ENCODE measurements at regions not wholly inside any gene's neighbourhood (a gene's known extent, or its start where the extent isn't known, plus 50 kb on each side); places are given as distances from the start of the nearest gene placed in this dataset.
"Not testable (repeated sequence)": the region's sequence is repeated elsewhere in the genome, so short reads cannot be mapped to it uniquely, and the experiment has no call there.

- TF ChIP-seq ARID4A (CRISPR knock-in tag; IDR thresholded peaks at IDR 0.05; ENCODE audit: borderline replicate concordance) (no peak), ZNF713 (CRISPR knock-in tag; IDR thresholded peaks at IDR 0.05) (no peak), ZMYM3 (CRISPR knock-in tag; IDR thresholded peaks at IDR 0.05) (no peak), ZNF616 (CRISPR knock-in tag; IDR thresholded peaks at IDR 0.05; ENCODE audit: low read depth) (no peak)
Measured at GRCh38 chr15:96870580-96870979, 540.1 kb downstream of the NR2F2 start (continued).

- H3K4me3 ChIP-seq (replicated peaks in 1 of 3; ENCODE audit: insufficient read depth in 1 of 3, low read depth in 2 of 3, low read length in 3 of 3); BruUV-seq (replicated peaks); H3K27ac ChIP-seq (ENCODE audit: extremely low read length, insufficient read depth, low read length); H3K27me3 ChIP-seq (ENCODE audit: control insufficient read depth in 1 of 2, insufficient read depth in 2 of 2, low read length in 2 of 2); H3K4me2 ChIP-seq (ENCODE audit: low read depth, low read length); H3K79me2 ChIP-seq (ENCODE audit: insufficient read depth, low read length); FAIRE-seq; ATAC-seq; DNase-seq (ENCODE audit: low spot score); H2AFZ ChIP-seq (ENCODE audit: low read length); H4K20me1 ChIP-seq (ENCODE audit: insufficient read depth, low read length); H3K9ac ChIP-seq (ENCODE audit: insufficient read depth, low read depth, low read length); in situ Hi-C loops (cut with HindIII; ENCODE audit: extremely low pct_ligation_motif_present, low pct_unique_long_range_greater_than_20kb); intact Hi-C loops (cut with micrococcal nuclease; ENCODE audit: unreplicated experiment); H3K4me1 ChIP-seq (ENCODE audit: insufficient read depth, low read length); CTCF ChIA-PET (ENCODE audit: low intra/inter-chr PET ratio, low total read pairs); POLR2A ChIA-PET; H3K36me3 ChIP-seq (replicated peaks in 1 of 2; ENCODE audit: control insufficient read depth in 1 of 2, insufficient read depth in 2 of 2, low read length in 2 of 2): not testable (repeated sequence)
- 30% methylated on average over 3 of the region's 6 CpGs for WGBS (ENCODE audit: low lambda C conversion rate)
- peaks cover 10% of the 10 kb centered on the region for H3K9me3 ChIP-seq (ENCODE audit: low read length)
Measured at GRCh38 chr15:96877442-96877841, 546.9 kb downstream of the NR2F2 start.

All from HepG2 (cell line).